Endothelial cell of umbilical vein (primary cell): ENCODE measurements at regions not wholly inside any gene's neighbourhood (a gene's known extent, or its start where the extent isn't known, plus 50 kb on each side); places are given as distances from the start of the nearest gene placed in this dataset.

Experiments
- BruUV-seq: library from RNA; stranded (reverse); fragments of 400-500 nt; replicated peaks from 2 replicates; lab custom pipeline; 2021; lab: Mats Ljungman, UMichigan
- CTCF ChIA-PET: fragments of 300-600, 350-600 bp; sonication (Branson Sonifier 250); formaldehyde crosslinking; loops from one replicate; lab custom pipeline; 2021; ENCODE audit warnings: antibody characterized with exemption, inconsistent platforms; lab: Charles Lee
- POLR2A ChIA-PET: fragments of 300-600, 350-600 bp; sonication (Branson Sonifier 250); formaldehyde crosslinking; loops from one replicate; lab custom pipeline; 2021; ENCODE audit warnings: antibody characterized with exemption, inconsistent platforms; lab: Charles Lee
- DNase-seq: peaks from one replicate; pipeline ENCODE4 v3.0.0-alpha.2; 2011; ENCODE audit warnings: low read depth, low spot score
- FAIRE-seq: peaks from 2 replicates; lab custom pipeline; 2011; peaks lifted over from hg19 to GRCh38; lab: Jason Lieb, UNC
- H2AFZ ChIP-seq: 2 replicates; pipeline ENCODE4 v1.6.0; 2012; ENCODE audit warnings: low read depth, low read length, control low read depth, inconsistent platforms
- H3K27ac ChIP-seq: 2 replicates; pipeline ENCODE4 v1.5.1; 2011; ENCODE audit warnings: low read depth, mild to moderate bottlenecking, control low read depth, low read length, moderate library complexity; ENCODE audit not compliant: insufficient read depth
- H3K27me3 ChIP-seq, 2 experiments: 2 replicates each; pipeline versions ENCODE4 v1.6.0 to v1.6.1; 2011; ENCODE audit warnings: low read length in 2 of 2, mixed read lengths in 1 of 2; ENCODE audit not compliant: control insufficient read depth in 2 of 2, insufficient read depth in 2 of 2
- H3K36me3 ChIP-seq, 2 experiments: 2 replicates in 1 of 2; 3 replicates in 1 of 2; pipeline ENCODE4 v1.5.1; 2011; ENCODE audit warnings: low read length in 2 of 2, mild to moderate bottlenecking in 1 of 2, moderate library complexity in 1 of 2; ENCODE audit not compliant: control insufficient read depth in 2 of 2, insufficient read depth in 2 of 2; ENCODE audit errors: extremely low read depth in 1 of 2
- H3K4me1 ChIP-seq: 3 replicates; pipeline ENCODE4 v1.5.1; 2011; ENCODE audit warnings: mild to moderate bottlenecking, low read length; ENCODE audit not compliant: control insufficient read depth, insufficient read depth; ENCODE audit errors: extremely low read depth
- H3K4me2 ChIP-seq: 2 replicates; pipeline ENCODE4 v1.6.1; 2011; ENCODE audit warnings: low read length, control low read depth, mixed read lengths; ENCODE audit not compliant: insufficient read depth
- H3K4me3 ChIP-seq, 3 experiments: fragments of 200-600 bp in 1 of 3; sonication (generic), shearing (Covaris generic) in 1 of 3; replicated peaks in 1 of 3; 2 replicates each; pipeline ENCODE4 v1.5.1; 2011 to 2016; ENCODE audit warnings: control low read depth in 3 of 3, low read length in 3 of 3, mild to moderate bottlenecking in 2 of 3, inconsistent platforms in 1 of 3, low read depth in 1 of 3, moderate library complexity in 1 of 3; ENCODE audit not compliant: insufficient read depth in 1 of 3
- H3K79me2 ChIP-seq: 2 replicates; pipeline ENCODE4 v1.6.0; 2012; ENCODE audit warnings: low read length, inconsistent platforms; ENCODE audit not compliant: control insufficient read depth, insufficient read depth
- H3K9ac ChIP-seq: replicated peaks from 2 replicates; pipeline ENCODE3; 2011; ENCODE audit warnings: low read length, control low read depth; ENCODE audit not compliant: insufficient read depth; ENCODE audit errors: extremely low read depth
- H3K9me1 ChIP-seq: replicated peaks from 3 replicates; pipeline ENCODE4 v1.6.0; 2011; ENCODE audit warnings: mild to moderate bottlenecking, low read length; ENCODE audit not compliant: control insufficient read depth, insufficient read depth; ENCODE audit errors: extremely low read depth
- H3K9me3 ChIP-seq: replicated peaks from 2 replicates; pipeline ENCODE4 v1.5.1; 2012; ENCODE audit warnings: low read length, inconsistent platforms; ENCODE audit not compliant: control insufficient read depth, insufficient read depth
- H4K20me1 ChIP-seq: replicated peaks from 2 replicates; pipeline ENCODE3; 2011; ENCODE audit warnings: mild to moderate bottlenecking, low read length; ENCODE audit not compliant: control insufficient read depth, insufficient read depth; ENCODE audit errors: extremely low read depth
- CTCF ChIP-seq, 2 donors: IDR thresholded peaks; 1 replicate in 1 of 2; 2 replicates in 1 of 2; pipeline ENCODE4 v1.5.1; 2011; ENCODE audit warnings: low read length in 2 of 2, mild to moderate bottlenecking in 2 of 2, moderate library complexity in 2 of 2, control low read depth in 1 of 2, inconsistent platforms in 1 of 2, low read depth in 1 of 2; ENCODE audit not compliant: insufficient read depth in 1 of 2; ENCODE audit errors: extremely low read depth in 1 of 2
- EZH2 ChIP-seq: IDR thresholded peaks from 2 replicates; pipeline ENCODE4 v1.6.1; 2012; ENCODE audit warnings: borderline replicate concordance, low read depth, mild to moderate bottlenecking, moderate library complexity, low read length, inconsistent platforms; ENCODE audit not compliant: severe bottlenecking
- FOS ChIP-seq: IDR thresholded peaks from 2 replicates; pipeline ENCODE4 v1.6.1; 2011; ENCODE audit warnings: mild to moderate bottlenecking, low read length, moderate library complexity, borderline replicate concordance; ENCODE audit not compliant: insufficient read depth
- GATA2 ChIP-seq: IDR thresholded peaks from 2 replicates; pipeline ENCODE4 v1.7.0; 2011; ENCODE audit warnings: low read depth, mild to moderate bottlenecking, moderate library complexity, mixed read lengths, low read length; ENCODE audit not compliant: insufficient read length, insufficient read depth
- JUN ChIP-seq: IDR thresholded peaks from 2 replicates; pipeline ENCODE4 v1.6.1; 2011; ENCODE audit warnings: borderline replicate concordance, low read depth; ENCODE audit not compliant: insufficient read length, insufficient read depth
- MAX ChIP-seq: IDR thresholded peaks from 2 replicates; pipeline ENCODE4 v1.6.1; 2011; ENCODE audit not compliant: insufficient read depth, insufficient read length
- MYC ChIP-seq: IDR thresholded peaks from one replicate; pipeline ENCODE4 v1.6.1; 2011; ENCODE audit warnings: mild to moderate bottlenecking, low read depth, low read length
- POLR2A ChIP-seq: IDR thresholded peaks from 2 replicates; pipeline ENCODE4 v1.6.1; 2012; ENCODE audit warnings: low read depth, mild to moderate bottlenecking, control low read depth, low read length
- POLR2AphosphoS5 ChIP-seq: IDR thresholded peaks from 2 replicates; pipeline ENCODE4 v1.6.1; 2012; ENCODE audit warnings: low read depth, mild to moderate bottlenecking, control low read depth, low read length, moderate library complexity; ENCODE audit not compliant: insufficient read depth
- dilution Hi-C: fragments of 300-500 bp; cut with MboI; formaldehyde crosslinking; loops from one replicate; pipeline ENCODE4 v1.15.0; 2019; ENCODE audit warnings: low sequenced_read_pairs; ENCODE audit not compliant: extremely low pct_ligation_motif_present
- intact Hi-C: fragments of 100-400 bp; cut with micrococcal nuclease; formaldehyde crosslinking; loops from one replicate; pipeline ENCODE4 v1.10.0; 2022

GRCh38 chr2:15777795-15778371, 162.5 kb upstream of the MYCN start:
- no peaks in the 10 kb centered on the region for H3K4me1 ChIP-seq
- no peaks in the 10 kb centered on the region for H4K20me1 ChIP-seq
- H3K9me3 ChIP-seq = no peaks in the 10 kb centered on the region
- no peak overlapping the region for H3K4me2 ChIP-seq
- TF ChIP-seq CTCF (IDR thresholded peaks at IDR 0.05; ENCODE audit: extremely low read depth in 1 of 2, insufficient read depth in 1 of 2, low read depth in 1 of 2, low read length in 2 of 2) (no peak), POLR2A (no peak), MYC (no peak), FOS (no peak), JUN (no peak), MAX (no peak), EZH2 (no peak), GATA2 (no peak), POLR2AphosphoS5 (no peak)
- ChIA-PET CTCF (no interaction called here), POLR2A (no interaction called here)
- H3K27me3 ChIP-seq = peaks cover 0 to 2% of the 10 kb centered on the region in 2 experiments
- FAIRE-seq (no peak), DNase-seq (no peak)
- no peak overlapping the region for H2AFZ ChIP-seq
- no peak overlapping the region for H3K27ac ChIP-seq
- no peaks in the 10 kb centered on the region for H3K9me1 ChIP-seq
- no peaks in the 10 kb centered on the region for H3K36me3 ChIP-seq
- dilution Hi-C loops = no loop called here
- intact Hi-C loops = no loop called here
- no peak overlapping the region for H3K9ac ChIP-seq
- H3K79me2 ChIP-seq = no peaks in the 10 kb centered on the region
- no peak overlapping the region for H3K4me3 ChIP-seq
- BruUV-seq = no TSS peak
